GM21360 (cell line): ENCODE measurements at regions not wholly inside any gene's neighbourhood (a gene's known extent, or its start where the extent isn't known, plus 50 kb on each side); places are given as distances from the start of the nearest gene placed in this dataset.

Experiments
- ATAC-seq: cut with Tn5 transposase; IDR thresholded peaks from one replicate; pipeline ENCODE4 v1.9.1; 2021; ENCODE audit warnings: mild to moderate bottlenecking, moderate library complexity; ENCODE audit not compliant: unreplicated experiment

DNA sequence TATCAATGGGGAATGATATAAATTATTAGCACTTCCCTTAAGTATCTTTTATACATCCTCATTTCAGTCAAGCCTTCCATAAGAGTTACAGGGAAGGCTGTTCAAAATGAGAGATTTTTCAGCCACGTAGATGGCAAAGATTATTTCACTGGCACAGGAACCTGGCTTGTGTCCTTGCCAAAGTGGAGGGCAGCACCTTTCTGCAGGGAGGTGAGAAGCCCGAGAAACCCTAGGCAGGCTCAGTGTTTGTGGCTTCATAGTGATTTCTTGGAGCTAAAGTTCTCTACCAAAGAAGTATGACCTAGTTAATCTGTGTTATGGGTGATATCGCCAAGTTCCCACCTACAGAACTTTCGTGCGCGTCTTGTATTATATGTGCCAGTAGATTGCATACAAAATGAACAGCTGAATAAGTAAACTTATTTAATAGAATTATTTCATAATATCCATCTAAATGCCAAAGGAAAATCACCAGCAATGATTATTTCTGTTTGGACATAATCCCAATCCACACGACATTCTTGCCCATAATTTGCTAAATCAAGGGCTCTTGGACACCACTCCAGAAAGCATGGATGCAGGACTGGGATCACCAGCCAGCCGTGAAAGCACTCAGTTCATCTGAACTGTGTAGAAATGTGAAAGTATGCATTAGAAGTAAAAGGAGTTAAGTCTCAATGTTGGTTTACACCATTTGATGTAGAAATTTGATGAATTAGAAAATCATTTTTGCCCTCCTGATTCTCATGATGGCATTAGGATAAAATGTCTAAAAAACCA is 150.4 kb upstream of the RNF32 start:
- ATAC-seq, result no peak

- no peak for ATAC-seq
Observed at GRCh38 chr7:156487811-156488533, 152.6 kb upstream of the RNF32 start.

GRCh38 chr7:156480671-156481070 is 159.9 kb upstream of the RNF32 start:
- ATAC-seq, result no peak

- ATAC-seq, result no peak
Observed at GRCh38 chr7:156479596-156479995, 161.0 kb upstream of the RNF32 start.

DNA sequence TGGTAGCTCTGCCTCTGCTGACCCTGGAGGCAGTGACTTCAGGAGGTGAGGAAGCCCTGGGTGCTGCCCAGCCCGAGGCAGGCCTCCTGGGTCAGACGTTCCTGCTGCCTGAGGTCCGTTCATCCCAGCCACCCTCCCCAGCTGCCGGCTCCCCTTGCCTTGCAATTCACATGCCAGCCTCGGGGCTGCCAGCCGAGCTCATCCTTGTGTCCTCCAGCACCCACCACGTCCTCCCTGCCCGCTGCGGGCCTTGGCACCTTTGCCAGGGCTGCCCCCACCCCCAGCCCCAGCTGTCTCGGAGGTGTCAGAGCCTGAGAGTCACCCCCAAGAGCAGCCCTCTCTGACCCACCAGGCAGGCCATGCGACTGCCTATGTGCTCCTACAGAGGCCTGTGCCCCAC is 162.1 kb upstream of the RNF32 start:
- ATAC-seq, result no peak

- no peak for ATAC-seq
Observed at GRCh38 chr7:156475666-156476065, 164.9 kb upstream of the RNF32 start.

GRCh38 chr7:156475179-156475578 is 165.4 kb upstream of the RNF32 start:
- ATAC-seq, result no peak

- no peak for ATAC-seq
Observed at GRCh38 chr7:156474241-156474743, 166.3 kb upstream of the RNF32 start.

GRCh38 chr7:156473476-156474240 is 166.9 kb upstream of the RNF32 start:
- ATAC-seq, result no peak

DNA sequence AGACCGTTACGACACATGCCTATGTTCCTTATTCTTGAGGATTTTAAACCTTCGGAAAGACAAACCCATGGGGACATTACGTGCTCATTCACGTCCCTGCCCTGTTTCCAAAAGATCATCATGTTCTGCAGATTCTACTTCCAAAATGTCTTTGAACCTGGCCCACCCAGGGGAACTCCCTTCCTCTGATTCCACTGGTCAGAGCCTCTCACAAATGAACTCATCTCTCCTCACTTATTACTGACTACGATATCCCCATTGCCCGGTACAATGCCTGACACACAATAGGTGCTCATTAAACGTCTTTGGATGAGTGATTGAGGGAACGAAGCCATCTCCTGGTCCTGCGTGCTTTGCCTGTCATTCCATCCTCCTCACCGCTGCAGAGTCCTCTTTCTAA is 168.3 kb upstream of the RNF32 start:
- no peak for ATAC-seq

GRCh38 chr7:156470399-156471320 is 169.9 kb upstream of the RNF32 start:
- ATAC-seq, result no peak

DNA sequence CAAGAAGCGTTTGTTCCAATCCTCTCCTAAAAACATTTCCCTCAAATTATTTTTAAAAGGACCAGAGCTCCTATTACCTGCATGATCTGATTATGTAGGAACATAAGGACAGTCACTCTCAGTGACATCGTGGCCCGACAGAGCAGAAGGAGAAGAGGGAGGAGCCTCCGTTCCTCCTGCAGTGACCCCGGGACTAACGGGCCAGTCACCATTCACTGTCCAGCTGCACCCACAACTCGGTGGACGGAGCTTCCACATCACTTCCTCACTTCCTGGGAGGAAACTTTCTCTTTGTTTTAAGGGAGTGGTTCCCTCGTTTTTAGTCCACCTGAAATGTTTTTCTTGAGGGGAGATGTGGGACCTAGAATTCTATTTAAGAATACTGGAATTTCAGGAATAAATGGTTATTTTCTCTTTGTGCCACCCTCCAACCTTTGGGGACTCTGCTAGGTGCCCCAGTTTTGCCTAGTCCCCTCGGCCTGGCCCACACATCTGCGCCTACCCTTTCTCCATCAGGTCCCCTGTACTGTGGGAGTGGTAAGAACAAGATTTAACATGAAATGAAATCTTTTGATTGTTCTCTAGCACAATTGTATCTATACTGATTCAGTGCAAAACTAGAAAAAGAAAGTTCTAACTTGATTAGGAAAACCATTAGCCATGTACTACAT is 173.5 kb upstream of the RNF32 start:
- ATAC-seq, result no peak

DNA sequence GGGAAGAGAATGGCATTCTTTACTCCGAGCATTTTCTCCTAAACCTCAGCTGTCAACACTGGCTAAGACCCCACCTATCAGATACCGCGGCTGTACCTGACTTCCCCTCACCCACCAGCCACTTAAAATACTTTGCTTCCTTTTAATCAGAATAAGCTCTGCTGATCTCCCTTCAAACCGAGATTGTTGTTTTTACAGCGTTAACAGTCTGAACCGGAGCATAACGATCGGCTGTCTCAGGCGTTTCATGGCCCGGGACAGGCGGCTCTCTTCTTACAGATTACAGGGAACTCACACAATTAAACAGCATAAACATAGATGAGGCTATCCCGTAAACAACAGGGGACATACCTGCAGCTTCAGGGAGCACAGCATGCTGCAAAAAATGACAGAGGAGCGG is 174.3 kb upstream of the RNF32 start:
- no peak for ATAC-seq

DNA sequence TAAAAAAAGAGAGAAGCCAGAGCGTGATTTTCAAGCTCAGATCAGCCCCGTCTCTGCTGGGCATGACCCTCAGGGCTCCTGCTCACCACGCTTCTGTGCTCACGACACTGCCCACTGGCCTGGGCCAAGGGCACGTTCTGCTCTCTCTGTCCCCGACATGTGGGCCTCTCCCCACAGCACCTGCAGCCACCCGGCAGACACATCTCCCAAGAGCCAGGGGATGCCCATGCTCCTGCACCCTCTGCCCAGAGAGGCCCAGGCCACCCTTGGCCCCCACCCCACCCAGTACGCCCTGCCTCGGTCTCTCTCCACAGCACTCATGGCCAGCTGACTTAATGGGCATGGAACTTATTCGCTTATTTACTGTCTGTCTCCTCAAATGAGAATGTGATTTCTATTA is 175.4 kb upstream of the RNF32 start:
- ATAC-seq, result no peak

DNA sequence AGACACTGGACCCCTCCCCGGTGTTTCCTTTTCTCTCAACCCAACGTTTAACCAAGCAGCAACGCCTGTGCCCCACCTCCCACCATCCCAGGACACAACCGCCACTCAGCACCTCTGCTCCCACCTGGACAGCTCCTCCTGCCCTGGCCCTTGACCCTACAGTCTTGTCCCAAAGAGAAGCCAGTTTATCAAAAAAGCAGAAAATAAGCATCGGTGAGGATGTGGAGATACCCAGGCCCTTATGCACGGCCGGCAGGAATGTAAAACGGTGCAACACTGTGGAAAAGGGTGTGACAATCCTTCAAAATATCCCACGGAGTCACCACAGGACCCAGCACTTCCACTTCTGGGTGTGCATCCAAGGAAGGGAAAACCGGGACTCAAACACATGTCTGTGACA is 176.2 kb upstream of the RNF32 start:
- ATAC-seq, result no peak

- no peak for ATAC-seq
Observed at GRCh38 chr7:156463280-156463679, 177.3 kb upstream of the RNF32 start.

DNA sequence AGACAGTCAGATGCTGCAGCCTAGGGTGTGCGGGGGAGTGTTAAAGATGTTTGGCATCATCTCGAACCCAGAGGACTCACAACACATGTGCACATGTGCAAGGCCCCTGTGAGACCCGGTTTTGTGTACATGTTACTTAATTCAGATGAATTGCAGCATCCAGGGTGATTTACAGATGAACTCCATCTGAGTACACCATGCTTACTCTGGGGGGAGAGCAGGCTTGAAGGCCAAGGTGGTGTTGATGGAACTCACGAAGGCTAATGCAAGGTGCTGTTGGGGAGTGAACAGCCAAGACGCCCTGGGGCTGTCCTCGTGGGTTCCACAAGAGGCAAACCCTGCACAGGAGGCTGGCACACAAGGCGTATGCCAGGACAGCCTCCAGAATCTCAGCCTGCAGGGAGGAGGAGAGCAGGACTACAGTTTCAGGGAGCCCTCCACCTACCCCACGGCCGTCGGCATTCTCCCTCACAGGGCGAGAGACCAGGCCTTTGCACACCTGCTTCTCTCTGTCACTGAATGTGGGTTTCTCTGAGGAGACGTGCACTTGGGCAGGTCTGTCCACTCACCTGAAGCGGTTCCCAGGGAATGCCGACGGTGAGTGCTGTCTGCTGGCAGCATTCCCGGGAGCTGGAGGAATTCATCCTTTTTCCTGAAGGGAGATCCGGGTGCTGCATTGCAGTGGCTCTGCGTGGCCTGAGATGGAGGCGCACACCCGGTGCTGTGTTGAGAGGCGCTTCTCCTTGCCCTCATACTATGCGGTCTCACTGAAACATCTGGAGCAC is 178.5 kb upstream of the RNF32 start:
- ATAC-seq, result no peak

DNA sequence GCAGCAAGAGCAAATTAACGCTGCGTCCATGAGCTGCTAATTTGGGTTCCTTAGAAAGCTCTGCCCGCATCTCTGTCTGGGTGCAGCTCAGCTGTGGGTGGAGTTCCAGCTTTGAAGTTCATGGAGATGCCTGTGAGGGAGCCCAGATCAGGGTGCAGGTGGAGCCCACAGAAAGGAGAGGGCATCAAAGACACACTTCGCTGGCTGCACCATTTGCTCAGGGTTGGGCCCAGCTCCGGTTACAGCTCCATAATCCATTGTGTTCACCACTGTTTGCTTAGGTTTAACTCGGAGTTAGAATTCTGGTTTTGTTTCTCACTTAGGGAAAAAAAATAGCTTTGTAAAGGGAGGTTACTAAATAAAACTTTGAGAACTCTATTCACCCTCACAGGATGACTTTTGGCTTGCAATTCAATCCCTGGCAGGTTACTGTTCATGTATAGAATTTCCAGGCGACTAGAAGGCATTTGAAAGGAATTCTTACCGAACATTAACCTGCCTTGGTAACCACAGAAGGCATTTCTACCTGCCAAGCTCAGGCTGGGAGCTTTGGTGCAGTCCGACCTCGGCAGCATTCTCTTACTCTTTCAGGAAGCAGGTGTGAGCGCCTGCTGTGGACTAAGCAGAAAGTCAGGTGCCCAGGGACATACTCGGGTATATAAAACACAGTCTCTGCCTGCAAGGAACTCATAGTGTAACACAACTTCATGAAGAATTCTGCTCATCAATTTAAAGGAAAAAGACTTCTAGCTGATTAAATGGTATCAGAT is 179.5 kb upstream of the RNF32 start:
- ATAC-seq, result no peak
